Peyer's patch (tissue), 4 donors: ENCODE measurements at regions not wholly inside any gene's neighbourhood (a gene's known extent, or its start where the extent isn't known, plus 50 kb on each side); places are given as distances from the start of the nearest gene placed in this dataset.
"Not testable (repeated sequence)": the region's sequence is repeated elsewhere in the genome, so short reads cannot be mapped to it uniquely, and the experiment has no call there.

Experiments
- DNase-seq, 3 donors: peaks; one replicate each; pipeline ENCODE4 v3.0.0-alpha.2; 2017 to 2019
- H3K27ac ChIP-seq, 4 donors: fragments of 200-600 bp; sonication (generic); one replicate each; pipeline ENCODE4 v1.5.1; 2016 to 2019
- H3K27me3 ChIP-seq, 2 donors: fragments of 200-600 bp; sonication (generic); one replicate each; pipeline ENCODE4 v1.5.1; 2019
- H3K36me3 ChIP-seq, 3 donors: fragments of 200-600 bp; sonication (generic); one replicate each; pipeline ENCODE4 v1.5.1; 2016 to 2019
- H3K4me1 ChIP-seq, 4 donors: fragments of 200-600 bp; sonication (generic); one replicate each; pipeline ENCODE4 v1.5.1; 2016 to 2019
- H3K4me3 ChIP-seq, 4 donors: fragments of 200-600 bp; sonication (generic); 1 replicate in 3 of 4; 2 replicates in 1 of 4; pipeline ENCODE4 v1.5.1; 2016 to 2019; ENCODE audit warnings: mild to moderate bottlenecking in 1 of 4
- H3K9me3 ChIP-seq, 4 donors: fragments of 200-600 bp; sonication (generic); one replicate each; pipeline ENCODE4 v1.5.1; 2016 to 2019; ENCODE audit warnings: mild to moderate bottlenecking in 1 of 4
- POLR2A ChIP-seq, 2 donors: fragments of 450-650 bp; IDR thresholded peaks; one replicate each; pipeline ENCODE4 v1.5.1; 2017; ENCODE audit warnings: antibody characterized with exemption in 2 of 2, mild to moderate bottlenecking in 2 of 2, moderate library complexity in 2 of 2
- TF ChIP-seq, protein P1 (sequence below), 6 experiments: fragments of 450-650 bp in 4 of 6; fragments of 200-600 bp in 2 of 6; sonication (generic) in 1 of 6; IDR thresholded peaks; one replicate each; pipeline ENCODE4 v1.5.1; 2017 to 2019; ENCODE audit warnings: antibody characterized with exemption in 6 of 6, mild to moderate bottlenecking in 3 of 6, moderate library complexity in 1 of 6

DNA sequence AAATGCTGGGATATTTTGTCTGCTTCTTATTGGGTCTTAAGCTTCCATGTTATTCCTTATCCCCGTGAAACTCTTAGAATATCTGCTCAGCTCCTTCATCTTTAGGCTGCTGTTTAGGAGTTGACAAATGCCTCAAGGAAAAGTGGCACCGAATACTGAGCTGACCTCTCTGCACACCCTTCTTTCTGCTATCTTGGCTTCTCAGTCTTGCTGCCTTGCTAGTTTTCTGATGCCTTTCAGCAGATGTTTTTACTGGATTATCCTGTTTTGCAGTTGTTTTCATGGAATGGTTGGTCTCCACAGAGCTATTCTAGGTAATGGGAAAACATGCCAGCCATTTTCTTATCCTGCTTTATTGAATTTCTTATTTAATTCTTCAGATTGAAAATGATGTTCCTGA, 86.3 kb downstream of the GYPE start:
- TF ChIP-seq POLR2A (IDR thresholded peaks at IDR 0.05) = no peak
- no peak for DNase-seq
- no peaks in the 10 kb centered on the region for H3K27me3 ChIP-seq
- no peaks in the 10 kb centered on the region for H3K4me1 ChIP-seq
- no peak overlapping the region for H3K27ac ChIP-seq
- H3K4me3 ChIP-seq = no peak overlapping the region
- H3K36me3 ChIP-seq = no peaks in the 10 kb centered on the region
- H3K9me3 ChIP-seq = no peaks in the 10 kb centered on the region

DNA sequence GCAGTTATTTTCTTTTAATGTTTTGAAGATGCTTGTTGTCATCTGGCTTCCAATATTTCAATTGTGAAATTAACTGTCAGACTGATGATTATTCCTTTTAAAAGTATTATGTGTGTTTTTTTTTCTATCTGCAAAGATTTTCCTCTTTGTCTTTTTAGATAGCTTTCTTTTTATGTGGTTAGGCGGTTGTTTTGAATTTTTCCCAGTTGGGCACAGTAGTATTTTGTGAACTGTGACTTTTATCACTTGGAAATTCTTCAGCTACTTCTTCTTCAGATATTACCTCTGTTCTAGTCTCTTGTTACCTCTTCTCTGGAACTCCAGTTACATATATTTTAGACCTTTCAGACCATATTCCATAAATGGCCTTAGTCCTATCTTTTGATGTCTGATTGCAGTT, 87.5 kb downstream of the GYPE start:
- not testable (repeated sequence) for H3K36me3 ChIP-seq, H3K27ac ChIP-seq, H3K9me3 ChIP-seq, H3K4me1 ChIP-seq, H3K27me3 ChIP-seq, DNase-seq, H3K4me3 ChIP-seq

DNA sequence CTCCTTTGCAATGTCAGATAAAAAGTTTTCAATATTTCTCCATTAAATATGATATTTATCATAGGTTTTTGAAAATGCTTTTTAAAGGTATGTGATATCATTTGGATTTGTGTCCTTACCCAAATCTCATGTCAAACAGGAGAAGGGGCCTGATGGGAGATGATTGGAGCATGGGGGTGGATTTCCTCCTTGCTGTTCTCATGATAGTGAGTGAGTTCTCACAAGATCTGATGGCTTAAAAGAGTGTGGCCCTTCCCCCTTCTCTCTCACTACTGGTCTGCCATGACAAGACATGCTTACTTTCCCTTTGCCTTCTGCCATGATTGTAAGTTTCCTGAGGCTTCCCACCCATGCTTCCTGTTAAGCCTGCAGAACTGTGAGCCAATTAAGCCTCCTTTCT, 90.0 kb downstream of the GYPE start:
- H3K27ac ChIP-seq, H3K9me3 ChIP-seq, H3K4me1 ChIP-seq, H3K27me3 ChIP-seq, H3K36me3 ChIP-seq, DNase-seq, H3K4me3 ChIP-seq: not testable (repeated sequence)

DNA sequence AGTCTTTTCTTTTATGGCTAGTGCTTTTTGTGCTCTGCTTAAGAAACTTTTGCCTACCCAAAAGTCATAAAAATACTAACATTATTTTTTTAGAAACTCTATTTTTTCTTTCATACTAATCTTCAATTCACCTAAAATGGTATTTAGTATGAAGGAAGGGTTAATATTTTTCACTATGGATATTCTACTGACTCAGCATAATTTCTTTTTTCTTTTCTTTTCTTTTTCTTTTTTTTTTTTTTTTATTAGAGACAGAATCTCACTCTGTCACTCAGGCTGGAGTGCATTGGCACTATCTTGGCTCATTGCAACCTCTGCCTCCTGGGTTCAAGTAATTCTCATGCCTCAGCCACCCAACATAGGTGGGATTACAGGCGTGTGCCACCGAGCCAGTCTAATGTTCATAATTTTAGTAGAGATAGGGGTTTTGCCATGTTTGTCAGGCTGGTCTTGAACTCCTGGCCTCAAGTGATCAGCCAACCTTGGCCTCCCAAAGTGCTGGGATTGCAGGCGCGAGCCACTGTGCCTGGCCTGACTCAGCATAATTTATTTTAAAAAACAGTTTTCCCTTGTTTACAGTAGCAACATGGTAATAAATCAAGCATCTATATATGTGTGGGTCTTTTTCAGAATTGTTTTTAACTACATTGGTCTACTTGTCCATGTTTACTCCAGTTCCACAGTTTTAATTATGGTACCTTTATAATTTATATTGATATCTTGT, 91.8 kb downstream of the GYPE start:
- not testable (repeated sequence) for H3K9me3 ChIP-seq, DNase-seq, H3K36me3 ChIP-seq, H3K27me3 ChIP-seq, H3K4me3 ChIP-seq, H3K4me1 ChIP-seq, H3K27ac ChIP-seq

DNA sequence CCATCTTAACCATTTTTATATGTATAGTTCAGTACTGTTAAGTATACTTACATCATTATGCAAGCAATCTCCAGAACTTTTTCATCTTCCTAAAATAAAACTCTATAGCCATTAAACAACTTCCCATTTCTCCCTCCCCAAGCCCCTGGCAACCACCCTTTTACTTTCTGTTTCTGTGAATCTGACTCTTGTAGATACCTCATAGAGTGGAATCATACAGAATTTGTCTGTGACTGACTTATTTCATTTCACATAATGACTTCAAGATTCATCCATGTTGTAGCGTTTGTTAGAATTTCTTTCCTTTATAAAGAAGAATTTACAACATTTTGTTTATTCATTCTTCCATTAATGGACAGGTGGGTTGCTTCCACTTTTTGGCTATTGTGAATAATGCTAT, 91.2 kb upstream of the FREM3 start:
- not testable (repeated sequence) for H3K9me3 ChIP-seq, H3K36me3 ChIP-seq, H3K4me3 ChIP-seq, H3K27me3 ChIP-seq, H3K4me1 ChIP-seq, H3K27ac ChIP-seq, DNase-seq

DNA sequence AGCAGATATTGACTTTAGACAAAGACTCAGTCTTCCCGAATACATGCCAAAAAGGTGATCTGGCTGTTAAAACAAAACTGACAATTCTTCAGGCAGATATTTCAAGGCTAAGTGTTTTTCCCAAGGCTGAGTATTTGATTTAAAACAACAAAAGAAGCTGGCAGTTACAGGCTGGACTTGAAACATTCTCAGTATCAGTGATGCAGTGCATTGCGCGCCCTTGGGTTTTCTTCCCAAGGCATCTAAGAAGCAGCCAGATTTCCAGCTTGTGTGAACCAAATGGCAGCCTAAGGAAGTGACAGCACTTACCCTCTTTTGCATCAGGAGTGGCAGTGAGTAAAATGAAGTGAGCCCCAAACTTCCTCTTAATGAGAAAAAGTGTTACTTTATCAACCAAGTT, 90.0 kb upstream of the FREM3 start:
- H3K4me1 ChIP-seq, H3K27me3 ChIP-seq, H3K27ac ChIP-seq, H3K9me3 ChIP-seq, H3K4me3 ChIP-seq, DNase-seq, H3K36me3 ChIP-seq: not testable (repeated sequence)

DNA sequence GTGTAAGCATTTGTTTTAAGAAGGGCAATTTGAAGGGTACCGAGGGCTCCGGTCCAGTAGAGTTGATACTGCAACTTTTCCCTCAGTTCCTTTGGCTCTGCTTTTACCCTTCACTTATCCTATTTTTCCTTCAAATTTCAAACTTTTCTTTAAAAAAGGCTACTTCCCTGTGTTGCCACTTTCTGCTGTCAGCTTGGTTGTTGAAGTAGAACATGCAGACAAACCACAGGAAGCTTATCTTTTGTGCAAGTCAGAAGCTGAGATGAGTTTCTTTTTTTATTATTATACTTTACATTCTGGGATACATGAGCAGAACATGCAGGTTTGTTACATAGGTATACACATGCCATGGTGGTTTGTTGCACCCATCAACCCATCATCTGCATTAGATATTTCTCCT, 89.1 kb upstream of the FREM3 start:
- not testable (repeated sequence) for H3K9me3 ChIP-seq, H3K4me3 ChIP-seq, H3K27ac ChIP-seq, H3K36me3 ChIP-seq, DNase-seq, H3K4me1 ChIP-seq, H3K27me3 ChIP-seq

DNA sequence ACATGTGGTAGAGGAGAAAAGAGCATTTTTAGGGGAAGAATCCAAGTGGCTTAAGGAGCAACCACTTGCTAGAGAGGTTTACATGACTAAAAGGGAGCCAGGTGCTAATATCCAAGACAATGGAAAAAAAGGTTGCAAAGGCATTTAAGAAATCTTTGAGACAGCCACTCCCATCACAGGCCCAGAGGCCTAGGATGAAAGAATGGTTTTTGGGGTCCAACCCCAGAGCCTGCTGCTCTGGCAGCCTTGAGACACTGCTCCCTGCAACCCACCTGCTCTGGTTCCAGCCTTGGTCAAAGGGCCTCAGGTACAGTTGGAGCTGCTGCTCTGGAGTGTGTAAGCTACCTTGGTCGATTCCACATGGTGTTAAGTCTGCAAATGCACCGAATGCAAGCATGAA, 84.1 kb upstream of the FREM3 start:
- no peak overlapping the region for H3K4me3 ChIP-seq
- no peaks in the 10 kb centered on the region for H3K9me3 ChIP-seq
- DNase-seq = no peak
- H3K36me3 ChIP-seq = no peaks in the 10 kb centered on the region
- no peaks in the 10 kb centered on the region for H3K27me3 ChIP-seq
- TF ChIP-seq, protein P1, sequence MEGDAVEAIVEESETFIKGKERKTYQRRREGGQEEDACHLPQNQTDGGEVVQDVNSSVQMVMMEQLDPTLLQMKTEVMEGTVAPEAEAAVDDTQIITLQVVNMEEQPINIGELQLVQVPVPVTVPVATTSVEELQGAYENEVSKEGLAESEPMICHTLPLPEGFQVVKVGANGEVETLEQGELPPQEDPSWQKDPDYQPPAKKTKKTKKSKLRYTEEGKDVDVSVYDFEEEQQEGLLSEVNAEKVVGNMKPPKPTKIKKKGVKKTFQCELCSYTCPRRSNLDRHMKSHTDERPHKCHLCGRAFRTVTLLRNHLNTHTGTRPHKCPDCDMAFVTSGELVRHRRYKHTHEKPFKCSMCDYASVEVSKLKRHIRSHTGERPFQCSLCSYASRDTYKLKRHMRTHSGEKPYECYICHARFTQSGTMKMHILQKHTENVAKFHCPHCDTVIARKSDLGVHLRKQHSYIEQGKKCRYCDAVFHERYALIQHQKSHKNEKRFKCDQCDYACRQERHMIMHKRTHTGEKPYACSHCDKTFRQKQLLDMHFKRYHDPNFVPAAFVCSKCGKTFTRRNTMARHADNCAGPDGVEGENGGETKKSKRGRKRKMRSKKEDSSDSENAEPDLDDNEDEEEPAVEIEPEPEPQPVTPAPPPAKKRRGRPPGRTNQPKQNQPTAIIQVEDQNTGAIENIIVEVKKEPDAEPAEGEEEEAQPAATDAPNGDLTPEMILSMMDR (IDR thresholded peaks at IDR 0.05) = no peak
- no peak for TF ChIP-seq POLR2A (IDR thresholded peaks at IDR 0.05)
- H3K27ac ChIP-seq = no peak overlapping the region
- H3K4me1 ChIP-seq = no peaks in the 10 kb centered on the region

DNA sequence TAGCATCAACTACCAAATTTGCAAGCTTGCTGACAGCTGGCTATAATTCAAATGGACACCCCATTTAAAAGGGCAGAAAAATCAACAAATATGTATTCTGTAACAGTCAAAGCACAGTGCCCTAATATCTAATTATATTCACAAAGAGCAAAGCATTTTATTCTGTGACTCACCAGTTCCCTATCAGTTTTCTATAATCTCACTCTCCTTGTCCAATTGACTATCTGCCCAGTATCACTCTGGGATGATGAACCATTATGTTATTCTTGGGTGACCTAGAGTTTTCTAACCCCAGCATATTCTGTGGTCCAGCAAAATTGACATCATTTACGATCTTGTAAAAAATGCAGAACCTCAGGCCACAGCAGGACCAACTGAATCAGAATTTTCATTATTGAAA, 82.0 kb upstream of the FREM3 start:
- H3K27me3 ChIP-seq = no peaks in the 10 kb centered on the region
- no peak overlapping the region for H3K27ac ChIP-seq
- no peaks in the 10 kb centered on the region for H3K9me3 ChIP-seq
- H3K4me1 ChIP-seq = no peaks in the 10 kb centered on the region
- H3K4me3 ChIP-seq = no peak overlapping the region
- TF ChIP-seq, protein P1 (IDR thresholded peaks at IDR 0.05) = no peak
- no peak for TF ChIP-seq POLR2A (IDR thresholded peaks at IDR 0.05)
- no peaks in the 10 kb centered on the region for H3K36me3 ChIP-seq
- DNase-seq = no peak
